ENCODE measurements at regions not wholly inside any gene's neighbourhood (a gene's known extent, or its start where the extent isn't known, plus 50 kb on each side); places are given as distances from the start of the nearest gene placed in this dataset.
A peak's percentile ranks its signal among the peaks of the same experiment; 100 is the strongest.
"Not testable (repeated sequence)": the region's sequence is repeated elsewhere in the genome, so short reads cannot be mapped to it uniquely, and the experiment has no call there.

GRCh38 chr1:60948486-60948885 is 133.9 kb upstream of the NFIA start:
- Histone ChIP-seq H3K36me3 (no peaks in the 10 kb centered on the region), H3K27ac (no peak overlapping the region), H3K4me3 (no peak overlapping the region), H3K9me3 (no peaks in the 10 kb centered on the region), H3K4me1 (no peaks in the 10 kb centered on the region), H3K27me3 (ENCODE audit: low read depth) (no peaks in the 10 kb centered on the region)
- ATAC-seq: no peak
- no peak for TF ChIP-seq CTCF (IDR thresholded peaks at IDR 0.05)
- no peak for DNase-seq
- intact Hi-C loops (cut with DNase I): no loop called here

GRCh38 chr1:60947367-60947766 is 135.0 kb upstream of the NFIA start:
- H3K27me3 ChIP-seq (ENCODE audit: low read depth): no peaks in the 10 kb centered on the region
- H3K36me3 ChIP-seq: no peaks in the 10 kb centered on the region
- TF ChIP-seq CTCF (IDR thresholded peaks at IDR 0.05): no peak
- DNase-seq (no peak), ATAC-seq (no peak)
- no peaks in the 10 kb centered on the region for H3K9me3 ChIP-seq
- intact Hi-C loops (cut with DNase I): no loop called here
- no peak overlapping the region for H3K4me3 ChIP-seq
- H3K4me1 ChIP-seq: no peaks in the 10 kb centered on the region
- H3K27ac ChIP-seq: no peak overlapping the region

DNA sequence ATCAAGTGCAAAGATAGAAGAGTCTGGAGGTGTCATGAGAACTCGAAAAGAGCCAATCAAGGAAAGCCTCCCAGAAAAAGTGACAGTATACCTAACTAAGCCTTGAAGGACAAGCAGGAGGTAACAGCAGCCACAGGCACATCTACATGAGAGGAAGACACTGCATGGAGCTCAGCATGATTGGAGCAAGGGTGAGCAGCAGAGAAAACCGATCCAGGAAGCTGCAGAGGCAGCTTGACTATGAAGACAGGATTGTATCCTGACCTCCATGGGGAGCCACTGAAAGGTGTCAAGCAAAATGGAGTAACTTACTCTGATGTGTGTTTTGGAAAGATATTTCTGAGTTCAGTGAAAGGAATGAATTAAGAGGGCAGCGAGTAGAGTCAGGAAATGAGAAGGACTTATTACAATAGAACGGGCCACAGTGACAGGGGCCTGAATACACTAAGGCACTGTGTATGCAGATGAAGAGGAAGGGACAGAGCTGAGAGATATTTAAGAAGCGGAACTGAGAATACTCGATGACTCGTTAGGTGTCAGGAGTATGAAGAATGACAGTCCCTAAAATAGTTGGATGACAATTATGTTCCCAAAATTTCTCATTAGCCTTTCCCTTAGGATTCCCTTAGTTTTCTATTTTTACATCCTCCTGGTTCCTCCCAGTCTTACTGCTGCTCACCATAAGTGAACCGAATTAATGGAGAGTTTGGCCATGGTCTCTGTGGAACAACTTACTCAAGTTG is 139.3 kb upstream of the NFIA start:
- intact Hi-C loops (cut with DNase I): no loop called here
- no peak for TF ChIP-seq CTCF (IDR thresholded peaks at IDR 0.05)
- no peak overlapping the region for H3K4me3 ChIP-seq
- no peaks in the 10 kb centered on the region for H3K9me3 ChIP-seq
- no peak overlapping the region for H3K27ac ChIP-seq
- no peaks in the 10 kb centered on the region for H3K4me1 ChIP-seq
- H3K27me3 ChIP-seq (ENCODE audit: low read depth): no peaks in the 10 kb centered on the region
- DNase-seq: no peak
- ATAC-seq: peak in 1 of 2 donors; percentile 53
- H3K36me3 ChIP-seq: no peaks in the 10 kb centered on the region

DNA sequence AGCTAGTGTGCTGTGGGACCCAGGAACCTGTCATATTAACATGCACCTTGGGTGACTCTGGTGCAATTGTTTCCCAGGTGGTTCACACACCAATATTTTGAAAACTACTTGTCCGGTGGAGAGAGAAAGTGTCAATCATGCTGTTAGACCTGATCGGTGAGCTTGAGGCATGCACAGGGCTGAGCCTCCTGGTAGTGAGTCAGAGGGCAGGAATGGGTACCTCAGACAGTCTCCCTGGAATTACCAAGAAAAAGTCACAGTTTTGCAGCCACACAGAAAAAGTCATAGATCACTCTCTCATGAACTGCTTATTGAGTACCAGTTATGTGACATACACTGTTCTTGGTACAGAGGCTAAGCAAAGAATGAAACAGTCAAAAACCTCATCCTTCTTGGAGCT is 140.1 kb upstream of the NFIA start:
- Histone ChIP-seq H3K27ac (no peak overlapping the region), H3K4me1 (no peaks in the 10 kb centered on the region), H3K4me3 (no peak overlapping the region), H3K27me3 (ENCODE audit: low read depth) (no peaks in the 10 kb centered on the region), H3K36me3 (no peaks in the 10 kb centered on the region), H3K9me3 (no peaks in the 10 kb centered on the region)
- no peak for DNase-seq
- no peak for ATAC-seq
- intact Hi-C loops (cut with DNase I): no loop called here
- TF ChIP-seq CTCF (IDR thresholded peaks at IDR 0.05): no peak

GRCh38 chr1:60940685-60941084 is 141.7 kb upstream of the NFIA start:
- H3K27me3 ChIP-seq (ENCODE audit: low read depth); ATAC-seq; H3K4me3 ChIP-seq; H3K36me3 ChIP-seq; H3K27ac ChIP-seq; intact Hi-C loops (cut with DNase I); DNase-seq; H3K9me3 ChIP-seq; H3K4me1 ChIP-seq: not testable (repeated sequence)

DNA sequence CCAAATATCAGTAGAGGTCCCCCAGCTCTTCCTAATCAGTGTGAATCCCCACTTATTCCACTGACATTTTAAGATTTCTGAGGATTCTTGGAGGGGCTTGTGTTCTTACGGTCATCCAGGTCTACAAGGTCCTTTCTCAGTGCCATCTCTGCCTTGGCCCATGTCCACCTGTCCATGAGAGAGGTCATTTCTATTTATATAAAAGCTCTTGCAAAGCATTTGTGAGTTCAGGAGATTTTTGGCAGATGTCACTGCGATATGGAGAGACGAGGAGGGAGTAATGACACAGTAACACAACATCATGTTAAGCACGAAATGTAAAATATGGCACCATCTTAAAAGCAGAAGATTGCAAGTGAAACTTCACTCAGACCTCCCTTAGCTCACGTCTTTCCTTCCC is 144.6 kb upstream of the NFIA start:
- H3K4me3 ChIP-seq: no peak overlapping the region
- no peaks in the 10 kb centered on the region for H3K36me3 ChIP-seq
- DNase-seq: no peak
- H3K9me3 ChIP-seq: no peaks in the 10 kb centered on the region
- no peaks in the 10 kb centered on the region for H3K27me3 ChIP-seq (ENCODE audit: low read depth)
- intact Hi-C loops (cut with DNase I): no loop called here
- H3K4me1 ChIP-seq: no peaks in the 10 kb centered on the region
- no peak for ATAC-seq
- TF ChIP-seq CTCF (IDR thresholded peaks at IDR 0.05): no peak
- no peak overlapping the region for H3K27ac ChIP-seq
